Lower leg skin (tissue), 3 donors: ENCODE measurements at regions not wholly inside any gene's neighbourhood (a gene's known extent, or its start where the extent isn't known, plus 50 kb on each side); places are given as distances from the start of the nearest gene placed in this dataset.

Experiments
- POLR2A ChIP-seq, 2 donors: fragments of 450-650 bp; IDR thresholded peaks; one replicate each; pipeline ENCODE4 v1.6.1; 2016 to 2017; ENCODE audit warnings: antibody characterized with exemption in 2 of 2, mild to moderate bottlenecking in 1 of 2, moderate library complexity in 1 of 2
- TF ChIP-seq, protein P1 (sequence below), 3 donors: fragments of 450-650 bp; IDR thresholded peaks; one replicate each; pipeline ENCODE4 v1.5.1; 2016; ENCODE audit warnings: antibody characterized with exemption in 3 of 3, mild to moderate bottlenecking in 3 of 3, moderate library complexity in 2 of 3

DNA sequence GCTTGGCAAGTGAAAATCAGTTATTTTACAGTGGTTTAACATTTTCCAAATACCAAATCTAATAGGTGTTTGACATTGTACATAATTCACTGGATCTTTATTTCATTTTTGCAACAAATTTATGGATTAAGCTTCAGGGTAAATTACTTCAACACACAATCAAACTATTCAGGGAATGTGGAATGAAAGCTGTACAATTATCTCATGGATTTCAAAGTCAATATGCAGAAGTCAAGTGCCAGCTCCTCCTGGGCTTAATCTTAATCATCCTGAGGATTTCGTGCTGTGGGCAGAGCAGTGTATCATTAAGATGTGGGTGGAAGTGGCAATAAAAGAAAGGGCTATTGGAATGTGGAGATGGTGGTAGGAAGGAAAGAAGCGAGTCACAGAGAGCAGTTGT lies 548.8 kb downstream of the COL12A1 start:
- TF ChIP-seq, protein P1, sequence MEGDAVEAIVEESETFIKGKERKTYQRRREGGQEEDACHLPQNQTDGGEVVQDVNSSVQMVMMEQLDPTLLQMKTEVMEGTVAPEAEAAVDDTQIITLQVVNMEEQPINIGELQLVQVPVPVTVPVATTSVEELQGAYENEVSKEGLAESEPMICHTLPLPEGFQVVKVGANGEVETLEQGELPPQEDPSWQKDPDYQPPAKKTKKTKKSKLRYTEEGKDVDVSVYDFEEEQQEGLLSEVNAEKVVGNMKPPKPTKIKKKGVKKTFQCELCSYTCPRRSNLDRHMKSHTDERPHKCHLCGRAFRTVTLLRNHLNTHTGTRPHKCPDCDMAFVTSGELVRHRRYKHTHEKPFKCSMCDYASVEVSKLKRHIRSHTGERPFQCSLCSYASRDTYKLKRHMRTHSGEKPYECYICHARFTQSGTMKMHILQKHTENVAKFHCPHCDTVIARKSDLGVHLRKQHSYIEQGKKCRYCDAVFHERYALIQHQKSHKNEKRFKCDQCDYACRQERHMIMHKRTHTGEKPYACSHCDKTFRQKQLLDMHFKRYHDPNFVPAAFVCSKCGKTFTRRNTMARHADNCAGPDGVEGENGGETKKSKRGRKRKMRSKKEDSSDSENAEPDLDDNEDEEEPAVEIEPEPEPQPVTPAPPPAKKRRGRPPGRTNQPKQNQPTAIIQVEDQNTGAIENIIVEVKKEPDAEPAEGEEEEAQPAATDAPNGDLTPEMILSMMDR (IDR thresholded peaks at IDR 0.05) = no peak
- no peak for TF ChIP-seq POLR2A (IDR thresholded peaks at IDR 0.05)
